ENCODE measurements at regions not wholly inside any gene's neighbourhood (a gene's known extent, or its start where the extent isn't known, plus 50 kb on each side); places are given as distances from the start of the nearest gene placed in this dataset.
A peak's percentile ranks its signal among the peaks of the same experiment; 100 is the strongest.

- DNase-seq: no peak
Measured at GRCh38 chr21:16377857-16378256, 648.1 kb downstream of the USP25 start.

- no peak for DNase-seq
Measured at GRCh38 chr21:16378525-16378924, 648.7 kb downstream of the USP25 start.

GRCh38 chr21:16388291-16388690 is 658.5 kb downstream of the USP25 start:
- DNase-seq: no peak

GRCh38 chr21:16388911-16389560 is 659.3 kb downstream of the USP25 start:
- no peak for DNase-seq

GRCh38 chr21:16389643-16390042 is 659.9 kb downstream of the USP25 start:
- no peak for DNase-seq

- no peak for DNase-seq
Measured at GRCh38 chr21:16395285-16395684, 665.5 kb downstream of the USP25 start.

GRCh38 chr21:16402752-16403151 is 673.0 kb downstream of the USP25 start:
- DNase-seq: no peak

GRCh38 chr21:16404776-16405175 is 675.0 kb downstream of the USP25 start:
- DNase-seq: no peak

GRCh38 chr21:16406355-16406754 is 676.6 kb downstream of the USP25 start:
- no peak for DNase-seq

- no peak for DNase-seq
Measured at GRCh38 chr21:16407403-16408240, 677.8 kb downstream of the USP25 start.

- DNase-seq: no peak
Measured at GRCh38 chr21:16408280-16408679, 678.5 kb downstream of the USP25 start.

GRCh38 chr21:16409352-16409751 is 679.6 kb downstream of the USP25 start:
- DNase-seq: no peak

- no peak for DNase-seq
Measured at GRCh38 chr21:16418226-16418625, 688.4 kb downstream of the USP25 start.

GRCh38 chr21:16418642-16419041 is 688.9 kb downstream of the USP25 start:
- peak; percentile 9 for DNase-seq

- peak; percentile 96 for DNase-seq
Measured at GRCh38 chr21:16419188-16419921, 689.6 kb downstream of the USP25 start.

GRCh38 chr21:16420031-16420724 is 690.4 kb downstream of the USP25 start:
- DNase-seq: peak; percentile 90

- no peak for DNase-seq
Measured at GRCh38 chr21:16421007-16421406, 691.2 kb downstream of the USP25 start.

- DNase-seq: no peak
Measured at GRCh38 chr21:16421965-16422364, 692.2 kb downstream of the USP25 start.

GRCh38 chr21:16422702-16423101 is 692.9 kb downstream of the USP25 start:
- DNase-seq: no peak

GRCh38 chr21:16423921-16424320 is 694.1 kb downstream of the USP25 start:
- no peak for DNase-seq

GRCh38 chr21:16424331-16424751 is 694.6 kb downstream of the USP25 start:
- DNase-seq: no peak

- no peak for DNase-seq
Measured at GRCh38 chr21:16425376-16425775, 695.6 kb downstream of the USP25 start.

- no peak for DNase-seq
Measured at GRCh38 chr21:16426936-16427335, 697.2 kb downstream of the USP25 start.

All from NCI-H345 (cell line).